ENCODE measurements at regions not wholly inside any gene's neighbourhood (a gene's known extent, or its start where the extent isn't known, plus 50 kb on each side); places are given as distances from the start of the nearest gene placed in this dataset.

DNA sequence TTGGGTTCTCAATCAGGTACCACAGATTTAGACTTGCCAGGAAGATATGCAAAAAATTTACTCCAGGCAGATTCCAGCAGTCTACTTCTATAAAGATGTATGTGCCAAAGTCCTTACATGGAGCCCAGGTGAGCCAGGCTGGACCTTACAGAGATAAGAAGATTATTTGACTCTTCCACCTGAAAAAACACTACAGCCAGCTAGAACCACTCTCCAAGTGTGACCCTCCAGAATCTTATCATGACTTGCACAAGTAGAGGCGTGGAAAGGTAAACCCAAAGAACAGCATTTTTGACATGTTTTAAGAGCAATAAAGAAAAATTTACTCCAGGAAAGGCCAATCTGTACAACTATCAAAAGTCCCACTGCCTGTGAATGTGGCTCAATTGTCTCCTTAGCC lies 146.8 kb upstream of the DPT start:
- DNase-seq, result no peak

DNA sequence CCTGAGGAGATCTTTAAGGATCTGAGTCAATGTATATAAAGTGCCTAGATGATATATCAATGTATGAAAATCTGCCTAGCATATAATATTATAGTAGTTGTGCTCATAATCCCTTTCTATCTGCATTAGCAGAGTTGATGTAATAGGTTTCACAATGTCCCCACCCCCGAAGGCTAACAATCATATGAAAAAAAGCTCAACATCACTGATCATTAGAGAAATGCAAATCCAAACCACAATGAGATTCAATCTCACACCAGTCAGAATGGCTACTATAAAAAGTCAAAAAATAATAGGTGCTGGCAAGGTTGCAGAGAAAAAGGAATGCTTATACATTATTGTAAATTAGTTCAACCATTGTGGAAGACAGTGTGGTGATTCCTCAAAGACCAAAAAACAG lies 147.8 kb upstream of the DPT start:
- DNase-seq, result no peak

DNA sequence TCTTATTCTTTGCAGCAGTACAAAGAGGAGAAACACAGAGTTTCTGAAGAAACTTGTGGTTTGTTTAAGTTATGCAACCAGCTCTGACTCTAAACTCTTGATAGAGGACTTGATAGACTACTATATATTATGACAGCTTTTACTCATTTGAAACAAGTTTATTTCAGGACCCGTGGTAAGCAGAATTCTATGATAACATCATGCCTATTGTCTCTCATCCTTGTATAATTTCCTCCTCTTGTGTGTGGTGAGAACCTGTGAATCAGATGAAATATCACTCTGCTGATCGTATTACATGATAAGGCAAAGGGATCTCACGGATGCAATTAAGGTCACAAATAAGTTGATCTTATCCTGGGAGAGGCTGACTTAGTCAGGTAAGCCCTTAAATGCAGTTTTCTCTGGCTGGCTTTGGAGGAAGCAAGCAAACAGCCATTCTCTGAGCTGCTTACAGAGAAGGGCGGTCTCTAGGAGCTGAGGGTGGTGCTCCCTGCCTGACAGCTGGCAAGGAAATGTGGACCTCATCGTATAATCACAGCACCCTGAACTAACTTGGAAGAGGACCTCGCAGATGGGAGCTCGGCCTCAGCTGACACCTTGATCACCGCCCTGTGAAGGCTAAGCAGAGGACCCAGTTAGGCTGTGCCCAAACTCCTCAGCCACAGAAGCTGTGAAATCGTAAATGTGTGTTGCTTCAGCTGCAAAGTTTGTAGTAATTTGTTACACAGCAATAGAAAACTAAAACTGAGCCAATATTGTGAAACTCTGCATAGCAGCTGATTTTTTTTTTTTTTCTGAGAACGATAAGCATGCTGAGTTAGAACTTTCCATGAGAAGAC lies 151.1 kb upstream of the DPT start:
- no peak for DNase-seq

- no peak for DNase-seq
Observed at GRCh38 chr1:168881656-168882260, 152.8 kb upstream of the DPT start.

DNA sequence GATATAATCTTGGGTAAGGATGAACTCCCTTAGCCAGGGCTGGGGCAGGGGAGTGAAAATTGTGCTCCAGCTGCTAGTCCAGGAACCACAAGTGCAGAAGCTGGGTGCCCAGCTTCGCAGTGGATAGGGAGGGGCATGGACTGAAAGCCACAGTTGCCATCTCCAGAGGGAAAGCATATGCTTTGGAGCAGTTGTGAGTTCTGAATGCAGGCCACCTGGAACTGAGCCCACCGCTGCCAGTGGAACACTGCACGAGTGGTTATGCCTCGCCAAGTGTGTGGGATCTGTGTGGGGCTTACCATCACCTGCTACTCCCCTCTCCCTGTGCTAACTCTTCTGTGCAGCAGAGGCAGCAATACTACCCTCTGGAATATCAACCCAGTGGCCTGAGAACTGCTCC lies 158.4 kb upstream of the DPT start:
- no peak for DNase-seq

DNA sequence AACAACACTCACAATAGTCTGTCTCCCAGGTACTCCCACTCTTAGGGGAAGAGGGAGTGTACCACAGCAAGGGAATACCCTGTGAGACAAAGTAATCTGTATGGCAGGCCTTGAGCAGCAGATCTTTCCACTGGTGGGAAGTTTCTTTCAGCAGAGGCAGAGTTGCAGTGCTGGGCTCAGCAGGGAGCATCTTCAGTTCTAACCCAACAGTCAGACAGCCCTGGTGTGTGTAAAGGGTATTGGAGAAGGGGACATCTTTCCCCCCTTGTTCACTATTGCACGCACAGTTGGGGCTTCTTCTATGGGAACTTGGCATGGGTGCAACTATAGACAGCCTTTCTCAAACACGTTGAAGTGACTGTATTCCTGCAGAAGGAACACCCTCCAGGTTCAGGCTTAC lies 159.4 kb upstream of the DPT start:
- no peak for DNase-seq

DNA sequence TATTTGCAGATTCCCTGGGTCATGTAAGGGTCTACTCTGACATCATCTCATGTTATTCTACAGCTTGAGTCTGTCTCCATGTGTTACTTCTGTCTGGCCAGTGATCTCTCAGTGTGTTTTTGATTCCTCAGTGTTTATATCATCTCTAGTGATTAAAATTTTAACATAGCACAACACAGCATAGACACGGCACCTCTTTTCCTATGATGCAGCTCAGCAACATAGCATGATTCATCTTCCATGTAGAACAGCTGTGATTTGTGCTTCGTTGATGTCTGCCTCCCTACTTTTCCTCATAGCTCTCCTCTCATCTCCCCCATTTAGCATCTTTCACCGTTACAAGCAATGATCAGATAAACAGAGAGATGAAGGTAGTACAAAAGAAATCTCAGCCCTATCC lies 163.9 kb upstream of the DPT start:
- no peak for DNase-seq

GRCh38 chr1:168893359-168893801 lies 164.4 kb upstream of the DPT start:
- DNase-seq, result no peak

GRCh38 chr1:168894397-168894903 lies 165.4 kb upstream of the DPT start:
- DNase-seq, result no peak

GRCh38 chr1:168897249-168897648 lies 168.2 kb upstream of the DPT start:
- no peak for DNase-seq

- DNase-seq, result no peak
Observed at GRCh38 chr1:168903237-168903830, 174.3 kb upstream of the DPT start.

- DNase-seq, result no peak
Observed at GRCh38 chr1:168905633-168906032, 176.6 kb upstream of the DPT start.

DNA sequence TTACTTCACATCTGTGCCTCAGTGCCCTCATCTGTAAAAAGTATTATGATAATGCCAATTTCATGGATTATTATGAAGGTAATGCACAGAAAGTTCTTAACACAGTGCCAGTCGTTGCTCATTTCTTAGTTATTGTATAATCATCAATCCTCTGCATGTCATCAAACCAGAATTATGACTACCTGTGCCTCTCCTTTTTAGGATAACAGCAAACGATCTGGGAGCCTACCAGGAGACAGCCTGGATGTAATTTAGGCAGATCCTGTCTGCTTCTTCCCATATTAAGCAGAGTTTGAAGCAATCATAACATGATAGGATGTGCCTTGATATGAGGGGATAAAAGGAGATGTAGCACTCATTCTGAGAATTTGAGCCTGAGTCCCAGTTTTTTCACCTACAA lies 177.4 kb upstream of the DPT start:
- DNase-seq, result no peak

DNA sequence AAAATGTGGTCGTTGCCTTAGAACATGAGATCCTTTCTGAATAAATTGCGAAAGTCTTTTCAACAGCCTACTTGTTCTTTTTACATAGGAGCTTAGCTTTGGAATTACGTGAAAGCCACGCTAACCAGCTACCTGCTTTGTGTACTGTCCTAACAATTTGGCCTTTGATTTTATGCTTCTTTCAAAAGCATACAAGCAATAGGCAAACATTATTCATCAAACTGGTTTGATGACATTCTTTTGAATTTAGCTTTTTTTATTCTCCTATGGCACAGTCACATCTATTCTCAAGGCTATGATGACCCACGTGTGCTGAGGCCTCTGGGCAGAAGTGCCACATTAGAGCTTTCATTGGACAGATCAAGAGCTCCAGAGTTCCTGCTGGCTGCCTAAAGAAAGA lies 178.0 kb upstream of the DPT start:
- no peak for DNase-seq

DNA sequence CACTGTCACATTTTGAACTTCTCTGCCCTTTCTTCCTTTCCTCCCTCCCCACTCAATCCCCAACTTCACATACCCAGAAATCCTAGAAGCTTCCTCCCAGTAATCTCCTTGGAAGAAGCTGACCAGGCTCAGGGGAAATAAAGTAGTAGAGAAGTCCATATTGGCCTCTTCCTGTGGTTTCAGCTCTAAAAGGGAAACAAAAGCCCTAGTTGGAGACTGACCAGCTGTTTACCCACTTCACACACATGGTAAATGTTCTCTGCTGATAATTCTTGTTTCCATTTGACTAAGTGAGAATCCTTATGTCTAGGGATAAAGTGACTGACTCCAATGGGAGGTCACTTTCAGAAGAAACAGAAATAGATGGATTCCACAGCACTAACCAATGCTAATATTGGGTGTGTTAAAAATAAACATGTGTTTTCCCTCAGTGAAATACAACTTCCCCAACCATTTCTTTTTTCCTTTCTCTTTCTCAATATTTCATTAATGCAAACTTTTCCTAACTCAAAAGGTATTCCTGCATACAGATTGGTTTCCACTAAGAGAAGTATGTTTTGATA lies 178.9 kb upstream of the DPT start:
- no peak for DNase-seq

DNA sequence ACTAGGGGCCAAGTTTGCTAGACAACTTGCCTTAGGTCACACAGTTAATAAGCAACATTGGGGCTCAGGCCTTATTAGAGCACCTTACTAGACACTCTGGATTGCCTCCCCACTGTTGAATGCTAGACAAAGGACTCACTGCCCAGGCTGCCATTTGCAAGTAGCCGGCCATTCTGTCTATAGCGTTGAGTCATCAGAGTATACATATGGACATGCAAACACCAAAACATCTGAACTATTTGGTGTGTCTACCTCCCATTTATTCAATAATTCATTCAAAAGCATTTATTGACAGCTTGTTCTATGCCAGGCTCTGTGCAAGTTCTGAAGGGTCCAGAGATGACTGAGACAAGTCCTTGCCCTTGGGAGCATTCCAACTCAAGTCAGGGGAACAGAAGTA lies 181.4 kb upstream of the DPT start:
- no peak for DNase-seq

GRCh38 chr1:168911370-168911769 lies 182.4 kb upstream of the DPT start:
- DNase-seq, result no peak

DNA sequence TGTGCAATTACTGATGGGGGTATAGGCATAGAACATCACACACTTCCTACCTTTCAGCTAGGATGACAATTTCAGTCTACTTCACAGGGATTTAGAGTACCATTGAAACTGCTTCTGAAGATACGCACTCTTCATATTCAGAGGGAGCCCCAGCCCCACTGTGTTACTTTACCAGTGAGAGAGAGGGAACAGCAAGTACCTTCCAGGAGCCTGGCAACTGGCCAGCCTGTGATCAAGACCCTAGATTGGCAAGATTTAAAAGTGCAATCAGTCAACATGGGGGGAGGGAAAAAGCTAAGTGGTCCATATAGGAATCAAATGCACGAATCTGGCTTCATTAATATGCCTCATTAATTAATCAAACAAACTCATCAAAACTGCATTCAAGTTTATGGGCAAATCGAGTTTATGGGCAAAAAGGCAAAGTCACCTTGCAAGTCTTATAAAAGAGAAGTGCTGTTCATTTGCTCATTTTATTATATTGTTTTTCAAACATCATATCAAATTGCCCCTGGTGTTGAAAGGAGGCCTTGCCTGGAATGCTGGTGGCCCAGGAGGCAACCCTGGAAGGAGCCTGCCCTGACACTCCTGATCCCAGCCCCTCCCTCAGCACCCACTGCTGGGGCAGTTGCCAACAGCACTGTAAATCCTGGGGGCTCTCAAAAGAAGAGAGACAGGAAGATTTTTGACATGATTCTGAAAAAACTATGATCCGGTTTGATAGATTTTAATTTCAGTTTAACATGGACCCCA lies 184.9 kb upstream of the DPT start:
- DNase-seq, result no peak

- no peak for DNase-seq
Observed at GRCh38 chr1:168917309-168917708, 188.3 kb upstream of the DPT start.

DNA sequence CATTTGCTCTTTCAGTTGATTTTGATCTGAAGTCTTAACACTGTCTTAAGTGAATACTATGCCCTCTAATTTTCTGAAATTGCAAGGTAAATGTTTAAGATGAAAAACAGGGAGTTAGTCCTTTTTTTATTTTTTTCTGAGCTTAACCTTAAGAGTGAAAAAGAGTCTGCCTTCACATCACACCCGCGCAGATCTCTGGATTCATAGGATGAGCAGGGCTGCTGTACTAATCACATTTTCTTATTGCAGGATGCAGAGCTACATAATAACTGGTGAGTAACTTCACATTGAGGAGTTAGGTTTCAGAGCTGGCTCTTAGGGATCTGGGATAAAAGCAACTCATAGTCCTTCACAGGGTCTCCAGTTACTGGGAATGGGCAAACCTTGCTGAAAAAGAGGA lies 188.7 kb upstream of the ATP1B1 start:
- no peak for DNase-seq

GRCh38 chr1:168918860-168919741 lies 187.4 kb upstream of the ATP1B1 start:
- DNase-seq, result no peak
